GM18867 (cell line): ENCODE measurements at regions not wholly inside any gene's neighbourhood (a gene's known extent, or its start where the extent isn't known, plus 50 kb on each side); places are given as distances from the start of the nearest gene placed in this dataset.

ENCODE experiments used
- ATAC-seq: cut with Tn5 transposase; IDR thresholded peaks from one replicate; pipeline ENCODE4 v1.9.1; 2021; ENCODE audit warnings: mild to moderate bottlenecking, moderate library complexity; ENCODE audit not compliant: unreplicated experiment

DNA sequence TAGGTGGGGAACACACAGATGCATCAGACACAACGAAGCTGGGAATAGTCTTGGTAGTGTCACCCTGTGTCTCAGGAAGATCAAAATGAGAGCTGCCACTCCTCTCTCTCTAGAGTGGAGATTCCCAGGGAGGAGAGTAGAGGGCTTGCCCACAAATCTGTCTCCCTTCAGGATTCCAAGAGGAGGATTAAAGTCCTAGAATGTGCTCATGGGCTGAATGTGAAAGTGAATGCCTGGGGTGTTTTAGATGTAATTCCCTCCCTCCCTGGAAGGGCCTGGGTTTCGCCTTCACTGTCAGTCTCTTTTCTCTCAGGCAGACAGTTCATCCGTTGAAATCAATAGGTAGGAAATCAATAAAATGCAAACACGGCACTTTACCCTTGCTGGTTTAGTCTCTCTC is 282.6 kb upstream of the PPARGC1A start:
- no peak for ATAC-seq

DNA sequence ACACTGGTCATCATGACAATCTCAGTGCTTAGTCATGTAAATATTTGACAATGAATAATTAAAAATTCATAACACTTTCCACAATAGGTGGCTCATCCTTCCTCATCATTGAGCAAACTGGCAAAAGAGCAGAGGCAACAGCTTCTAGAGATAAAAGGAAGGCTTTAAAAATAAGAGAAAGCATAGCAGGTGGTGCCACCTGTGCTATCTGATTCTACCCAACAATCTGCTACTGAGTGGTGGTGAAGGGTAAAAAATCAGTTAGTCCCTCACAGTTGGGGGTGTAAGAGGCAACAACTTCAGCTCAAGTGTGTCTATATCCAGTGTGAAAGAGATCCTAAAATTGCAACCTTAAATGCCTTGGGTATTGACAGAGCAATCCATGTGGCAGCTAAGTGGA is 280.1 kb upstream of the PPARGC1A start:
- ATAC-seq: no peak

DNA sequence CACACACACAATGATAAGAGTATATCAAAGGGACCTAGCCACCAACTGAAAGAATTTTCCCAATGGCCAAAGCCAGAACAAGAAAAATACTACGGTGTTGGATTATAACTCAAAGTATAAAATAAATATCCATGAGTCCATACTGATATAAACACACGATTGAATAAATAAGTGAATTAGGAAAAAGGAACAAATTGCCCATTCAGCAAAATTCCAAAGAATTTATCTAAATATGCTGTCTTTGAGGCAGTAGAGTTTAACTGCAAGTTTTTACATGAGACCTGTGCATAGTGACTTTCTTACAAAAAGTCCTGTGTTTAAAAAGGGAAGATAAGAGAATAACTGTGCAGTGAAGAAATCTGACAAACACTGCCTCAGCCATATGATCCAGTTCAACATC is 278.8 kb upstream of the PPARGC1A start:
- ATAC-seq: no peak

DNA sequence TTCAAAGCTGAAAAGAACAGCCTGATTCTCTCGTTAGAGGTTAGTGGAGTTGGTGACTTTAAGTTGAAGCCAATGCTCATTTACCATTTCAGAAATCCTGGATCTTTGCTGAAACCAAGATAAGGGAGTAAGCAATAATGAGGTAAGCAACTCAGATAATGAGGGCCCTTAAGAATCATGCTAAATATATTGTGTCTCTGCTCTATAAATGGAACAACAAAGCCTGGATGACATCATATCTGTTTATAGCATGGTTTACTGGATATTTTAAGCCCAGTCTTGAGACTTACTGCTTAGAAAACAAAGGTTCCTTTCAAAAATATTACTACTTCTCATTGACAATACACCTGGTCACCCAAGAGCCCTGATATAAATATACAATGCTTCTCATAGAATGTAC is 276.7 kb upstream of the PPARGC1A start:
- ATAC-seq: no peak

DNA sequence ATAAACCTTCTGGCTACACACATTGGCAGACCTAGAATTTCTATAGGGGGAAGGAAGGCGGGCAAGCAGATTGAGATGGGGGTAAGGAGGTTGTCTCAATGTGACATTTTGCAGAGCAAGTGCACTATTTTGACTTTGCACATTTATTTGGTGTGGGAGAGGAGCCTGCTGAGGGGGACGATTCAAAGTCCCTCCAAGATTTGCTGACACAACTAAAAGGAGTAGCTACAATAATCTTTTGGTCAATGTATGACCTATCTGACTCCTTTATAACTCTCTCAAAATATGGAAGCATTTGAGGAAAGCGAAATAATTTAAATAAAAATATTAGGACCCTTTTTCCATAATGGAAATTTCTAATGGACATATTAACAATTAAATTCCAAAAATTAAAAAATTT is 274.9 kb upstream of the PPARGC1A start:
- ATAC-seq: no peak

DNA sequence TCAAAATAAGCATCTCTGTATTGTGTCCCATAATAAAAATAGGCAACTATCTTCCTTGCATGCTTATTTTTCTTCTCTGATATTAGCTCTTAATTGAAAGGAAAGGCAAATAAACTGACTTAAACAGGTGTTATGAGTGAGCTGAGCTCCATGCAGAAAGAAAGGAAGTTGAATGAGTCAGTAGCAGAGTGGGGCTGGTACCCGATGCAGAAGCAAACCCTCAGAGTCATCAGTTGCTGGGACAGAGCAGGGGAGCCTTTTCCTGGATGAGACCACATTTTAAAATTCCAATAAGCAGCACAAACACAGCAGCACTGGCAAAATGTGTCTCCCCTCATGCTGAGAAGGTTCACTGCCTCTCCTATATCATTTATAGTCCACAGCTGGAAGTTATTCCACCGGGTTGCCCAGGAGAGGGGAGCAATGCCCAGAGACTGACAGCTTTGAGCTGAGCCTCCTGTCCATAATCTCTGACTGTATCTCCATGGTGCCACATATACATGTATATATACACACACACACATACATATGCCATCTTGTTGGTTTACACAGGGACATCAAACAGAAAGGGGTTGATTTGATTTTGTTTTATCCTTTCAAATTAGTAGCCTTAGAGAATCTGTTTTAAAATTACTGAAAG is 274.3 kb upstream of the PPARGC1A start:
- ATAC-seq: no peak

DNA sequence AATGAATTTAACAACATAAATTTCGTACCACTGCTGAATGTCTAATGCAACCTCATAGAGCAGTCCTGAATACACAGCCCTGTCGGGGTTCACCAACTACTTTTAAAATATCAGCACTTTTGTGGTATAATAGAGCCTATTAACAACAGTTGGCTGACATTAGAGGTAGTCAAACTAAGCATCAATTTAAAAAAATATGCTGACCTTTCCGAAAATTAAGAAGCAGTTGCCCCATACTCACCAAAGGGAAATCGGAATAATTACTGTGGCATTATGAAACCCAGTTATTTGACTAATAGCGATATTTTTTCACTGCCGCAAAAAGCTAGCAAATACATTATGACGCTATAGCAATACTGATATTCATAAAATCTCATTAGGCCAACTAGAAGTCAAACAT is 273.5 kb upstream of the PPARGC1A start:
- no peak for ATAC-seq

DNA sequence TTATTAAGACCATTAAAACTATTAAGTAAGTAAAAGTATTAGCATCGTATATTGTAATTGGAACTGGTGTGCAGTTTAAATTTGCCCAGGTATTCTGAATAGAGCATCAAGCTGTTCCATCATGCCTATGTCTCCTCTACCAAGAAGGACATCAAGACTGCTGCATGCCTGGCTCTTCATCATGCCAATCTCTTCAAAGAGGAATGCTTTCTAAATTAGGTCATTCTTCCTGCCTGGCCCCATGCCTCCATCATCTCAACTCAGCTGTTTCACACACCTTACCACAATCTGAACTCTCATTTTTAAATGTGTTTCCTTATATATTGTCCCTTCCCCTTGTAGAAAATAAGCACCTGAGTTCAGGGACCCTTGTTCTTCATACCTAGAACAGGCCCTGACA is 270.5 kb upstream of the PPARGC1A start:
- no peak for ATAC-seq

DNA sequence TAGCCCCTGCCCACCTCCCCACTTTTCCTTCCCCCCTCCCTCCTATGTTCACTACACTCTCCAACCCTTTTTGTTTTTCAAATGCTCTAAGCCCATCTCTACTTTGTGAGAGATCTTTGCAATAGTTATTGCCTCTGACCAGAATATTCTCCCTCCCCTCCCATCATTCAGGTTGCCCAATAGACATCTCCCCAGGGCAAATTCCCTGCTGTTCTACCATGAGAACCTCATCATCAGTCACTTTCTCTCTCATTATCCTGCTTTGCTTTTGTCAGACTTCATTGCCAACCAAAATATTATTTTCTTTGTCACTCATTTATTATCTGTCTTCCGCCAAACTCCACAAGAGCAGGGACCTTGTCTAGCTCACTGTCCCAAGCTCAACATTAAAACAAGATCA is 268.2 kb upstream of the PPARGC1A start:
- no peak for ATAC-seq

DNA sequence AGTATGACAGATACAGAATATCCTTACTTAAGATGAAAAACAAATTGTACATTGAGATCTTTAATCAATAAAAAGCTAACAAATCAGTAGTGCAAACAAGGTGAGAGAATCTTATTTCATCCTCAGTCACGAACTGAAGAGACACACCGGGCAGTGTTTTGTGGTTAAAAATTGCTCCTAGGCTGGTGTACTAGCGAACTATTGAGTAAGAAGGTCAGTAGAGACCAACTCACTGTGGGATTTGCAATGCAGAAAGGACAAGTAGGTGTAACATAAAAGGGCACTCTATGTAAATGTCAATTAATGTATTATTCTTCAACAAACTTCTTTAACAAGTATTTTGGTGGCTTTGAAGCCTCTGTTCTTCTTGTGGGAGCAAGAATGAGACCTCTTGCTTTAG is 260.2 kb upstream of the PPARGC1A start:
- no peak for ATAC-seq

DNA sequence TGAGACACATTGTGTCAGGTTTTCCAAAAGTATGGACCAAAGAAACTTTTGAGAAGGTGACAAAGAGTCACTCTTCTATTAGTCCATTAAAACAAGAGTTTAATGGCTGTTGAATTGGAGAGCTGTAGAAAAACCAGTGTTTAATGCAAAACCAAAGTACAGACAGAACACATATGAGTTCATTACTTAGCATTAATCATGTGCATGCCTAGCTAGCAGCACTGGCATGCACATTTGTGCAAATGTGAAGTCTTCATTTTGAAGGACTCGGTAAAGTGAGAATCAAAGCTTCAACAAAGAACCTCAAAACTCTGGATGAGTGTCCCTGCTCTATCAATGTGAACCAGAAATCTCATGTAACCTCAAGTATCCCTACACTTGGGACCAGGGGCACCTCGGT is 256.3 kb upstream of the PPARGC1A start:
- no peak for ATAC-seq

DNA sequence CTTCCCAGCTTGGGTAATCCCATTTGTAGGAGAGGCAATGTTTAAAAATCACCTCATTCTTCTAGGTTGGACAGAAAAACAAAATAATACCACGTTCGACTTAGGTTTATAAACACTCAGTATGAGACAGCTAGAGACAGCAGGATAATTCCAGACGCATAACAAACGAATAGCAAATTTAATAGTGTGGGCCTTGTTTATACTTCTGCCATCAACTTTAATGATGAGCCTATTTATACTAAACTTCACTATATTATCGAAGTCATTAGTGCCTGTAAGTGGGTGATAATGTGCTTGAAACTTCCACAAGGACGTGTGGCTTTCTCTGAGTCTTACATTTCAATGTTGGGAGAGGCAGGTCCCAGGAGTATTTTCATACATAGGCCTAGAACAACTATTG is 255.7 kb upstream of the PPARGC1A start:
- ATAC-seq: no peak

DNA sequence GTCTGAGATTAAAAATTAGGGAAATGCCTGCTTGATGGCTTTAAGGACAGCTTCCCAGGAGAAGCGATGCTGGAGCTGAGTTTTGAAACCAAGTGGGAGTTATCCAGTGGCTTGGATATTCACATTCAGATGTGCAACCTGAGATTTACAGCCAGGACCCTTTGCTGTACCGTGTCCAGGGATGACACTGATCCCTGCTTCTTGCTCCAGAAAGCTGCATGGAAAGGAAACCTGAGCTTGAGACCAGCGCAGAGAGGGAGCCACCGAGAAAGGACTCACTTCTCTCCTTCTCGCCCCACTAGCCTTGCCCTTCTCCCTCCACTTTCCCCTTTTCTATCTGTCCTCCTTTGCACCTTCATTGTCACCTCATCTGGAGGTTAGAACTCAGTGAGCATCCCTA is 254.5 kb upstream of the PPARGC1A start:
- no peak for ATAC-seq

DNA sequence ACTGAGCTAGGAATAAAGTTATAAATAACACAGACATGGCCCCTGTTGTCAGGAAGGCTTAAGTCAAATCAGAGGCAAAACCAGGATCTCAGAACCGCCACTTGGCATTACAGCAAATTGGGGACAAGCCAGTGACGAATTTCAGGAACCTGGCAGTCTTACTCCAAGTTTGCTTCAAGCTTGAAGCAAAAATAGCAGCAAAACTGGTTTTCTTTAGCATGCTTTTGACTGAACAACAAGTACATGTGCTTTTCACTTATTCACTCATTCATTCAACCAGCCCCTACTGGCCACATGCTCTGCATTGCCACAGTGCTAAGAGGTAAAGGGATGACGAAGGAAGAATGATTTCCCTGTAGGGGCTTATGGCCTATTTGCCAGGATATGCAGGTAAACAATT is 253.9 kb upstream of the PPARGC1A start:
- ATAC-seq: no peak

DNA sequence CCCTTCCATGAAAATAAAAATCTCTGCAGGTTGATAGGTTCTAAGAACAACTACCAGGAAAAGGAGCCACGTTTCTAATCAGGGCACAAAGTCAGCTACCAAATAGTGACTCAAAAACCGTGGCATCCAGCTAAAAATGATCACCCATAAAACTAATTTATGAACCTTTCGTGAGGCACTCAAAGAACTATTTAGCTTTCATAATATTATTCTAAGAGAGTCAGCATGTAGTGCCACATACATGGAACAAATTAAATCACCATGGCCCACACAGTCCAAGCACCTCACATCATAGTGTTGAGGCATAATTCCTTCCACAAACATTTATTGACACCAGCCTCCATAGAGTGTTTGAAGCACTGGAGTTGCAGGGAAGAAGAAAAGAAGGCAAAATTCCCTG is 252.0 kb upstream of the PPARGC1A start:
- no peak for ATAC-seq

DNA sequence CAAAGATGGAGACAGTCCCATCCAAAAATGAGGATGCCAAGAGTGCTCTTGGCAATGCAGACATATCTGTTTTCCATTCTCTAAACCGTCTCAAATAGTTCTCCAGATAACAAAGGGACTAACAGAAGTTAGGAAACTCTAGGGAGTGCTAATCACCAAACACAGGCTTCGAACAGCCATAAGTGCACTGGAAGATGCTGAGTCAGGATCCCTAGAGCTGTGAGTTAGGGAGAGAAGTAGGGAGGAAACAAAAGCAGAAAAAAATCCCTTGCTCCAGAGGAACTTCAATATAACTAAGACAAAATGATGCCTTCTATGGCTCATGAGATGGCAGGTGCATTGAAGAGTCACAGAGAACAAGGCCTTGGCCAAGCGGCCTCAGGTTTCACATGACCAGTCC is 251.0 kb upstream of the PPARGC1A start:
- ATAC-seq: no peak

DNA sequence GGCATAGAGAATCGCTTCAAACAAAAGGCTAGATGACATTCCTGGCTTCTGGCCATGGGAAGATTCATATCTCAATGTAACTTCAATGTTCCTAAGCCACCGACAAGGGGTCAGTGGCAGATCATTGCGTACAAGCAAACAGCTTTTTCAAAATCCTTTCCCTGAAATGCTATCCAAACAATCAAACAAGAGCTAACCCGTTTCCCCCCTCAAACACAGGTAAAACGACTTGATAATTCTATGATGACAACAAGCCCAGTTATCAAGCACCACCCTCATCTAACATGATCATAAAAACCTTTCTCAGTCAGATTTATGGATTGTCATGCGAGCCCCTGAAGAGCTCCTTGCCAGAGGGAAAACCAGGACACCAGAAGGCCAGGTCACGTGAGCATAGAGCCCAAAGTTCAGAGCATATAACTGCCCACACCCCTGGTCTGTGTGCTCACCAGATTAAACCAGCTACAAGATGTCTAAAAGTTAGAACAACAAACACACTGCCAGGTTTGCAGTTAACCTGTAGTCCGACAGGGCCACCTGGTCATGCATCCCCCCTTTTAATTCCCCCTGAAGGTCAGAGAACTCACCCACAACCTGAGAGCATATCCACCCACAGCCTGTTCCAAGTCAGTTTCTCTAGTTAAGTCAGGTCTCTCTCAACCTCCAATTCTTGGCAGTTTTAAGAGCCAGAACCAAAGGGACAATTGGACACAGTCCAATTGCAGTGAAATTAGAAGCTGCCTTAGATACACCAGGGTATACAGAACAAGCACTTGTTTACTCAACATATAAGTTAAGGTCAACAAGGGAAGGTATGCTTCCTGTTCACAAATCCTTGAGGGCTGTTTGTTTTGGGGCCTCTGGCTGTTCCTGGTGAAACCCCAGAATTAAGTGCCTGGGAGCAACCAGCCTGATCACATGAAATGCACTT is 248.1 kb upstream of the PPARGC1A start:
- ATAC-seq: no peak

DNA sequence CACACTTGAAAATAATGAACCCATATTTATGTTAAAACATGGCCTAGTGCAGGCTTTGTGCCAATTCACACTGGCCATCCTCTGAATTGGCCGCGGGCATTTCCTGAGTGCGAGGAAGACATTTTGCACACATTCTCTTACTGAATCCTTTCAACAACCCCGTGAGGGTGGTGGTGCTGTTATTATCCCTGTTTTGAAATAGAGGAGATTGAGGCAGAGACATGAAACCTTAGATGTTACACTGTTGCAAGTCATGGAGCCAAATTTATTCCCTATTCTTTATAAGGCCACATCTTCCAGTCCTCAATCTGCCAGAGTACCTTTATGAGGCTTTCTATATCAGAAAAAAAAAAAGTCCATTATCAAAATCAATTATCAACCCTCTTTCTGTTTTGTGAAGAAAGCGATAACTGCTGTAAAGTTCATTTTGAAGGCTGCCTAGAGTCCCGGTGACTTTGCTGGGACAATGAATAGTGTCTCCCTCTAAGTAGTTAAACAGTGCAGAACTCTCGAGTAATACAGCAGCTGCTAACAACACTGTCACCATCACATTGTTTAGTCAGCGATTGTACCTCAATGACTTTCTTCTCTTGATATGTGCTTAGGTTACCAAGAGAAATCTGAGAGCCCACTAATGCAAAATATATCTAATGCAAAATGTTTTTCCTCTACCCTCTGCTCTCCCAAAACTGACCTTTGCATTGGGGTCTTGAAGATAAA is 242.3 kb upstream of the PPARGC1A start:
- no peak for ATAC-seq

DNA sequence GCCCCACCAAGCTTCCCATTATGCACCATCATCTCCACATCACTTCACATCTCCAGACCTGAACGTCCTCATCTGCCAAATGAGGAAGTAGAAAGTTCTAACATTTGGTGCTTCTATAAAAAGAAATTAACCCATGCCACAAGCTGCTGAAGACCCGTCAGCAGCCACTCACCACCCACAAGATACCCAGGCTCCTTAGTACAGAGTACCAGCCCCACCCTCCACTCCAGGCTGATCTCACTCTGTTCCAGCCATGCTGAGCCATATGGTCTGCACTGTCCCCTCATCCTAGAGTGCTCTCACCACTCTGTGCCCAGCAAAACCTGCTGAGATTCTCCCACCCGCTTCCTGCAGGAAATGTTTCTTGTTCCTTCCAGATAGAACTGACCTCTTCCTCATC is 240.8 kb upstream of the PPARGC1A start:
- no peak for ATAC-seq

DNA sequence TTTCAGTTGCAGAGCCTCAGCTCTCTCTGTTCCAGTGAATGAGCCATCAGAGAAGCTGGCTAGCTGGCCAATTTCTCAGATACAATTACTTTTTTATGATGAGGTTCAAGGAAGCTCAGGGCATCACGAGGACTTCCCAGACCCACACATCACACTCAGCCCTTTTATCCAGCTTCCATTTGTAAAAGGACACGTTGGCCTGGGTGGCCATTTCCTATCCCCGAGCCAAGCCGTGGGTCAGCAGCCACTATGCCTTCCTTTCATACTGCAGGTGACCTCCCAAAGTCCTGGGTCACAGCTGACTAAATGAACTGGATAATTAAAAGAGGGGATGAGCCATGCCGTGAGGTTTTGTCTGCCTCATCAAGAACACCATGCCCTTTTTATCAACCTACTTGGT is 236.9 kb upstream of the PPARGC1A start:
- ATAC-seq: no peak

DNA sequence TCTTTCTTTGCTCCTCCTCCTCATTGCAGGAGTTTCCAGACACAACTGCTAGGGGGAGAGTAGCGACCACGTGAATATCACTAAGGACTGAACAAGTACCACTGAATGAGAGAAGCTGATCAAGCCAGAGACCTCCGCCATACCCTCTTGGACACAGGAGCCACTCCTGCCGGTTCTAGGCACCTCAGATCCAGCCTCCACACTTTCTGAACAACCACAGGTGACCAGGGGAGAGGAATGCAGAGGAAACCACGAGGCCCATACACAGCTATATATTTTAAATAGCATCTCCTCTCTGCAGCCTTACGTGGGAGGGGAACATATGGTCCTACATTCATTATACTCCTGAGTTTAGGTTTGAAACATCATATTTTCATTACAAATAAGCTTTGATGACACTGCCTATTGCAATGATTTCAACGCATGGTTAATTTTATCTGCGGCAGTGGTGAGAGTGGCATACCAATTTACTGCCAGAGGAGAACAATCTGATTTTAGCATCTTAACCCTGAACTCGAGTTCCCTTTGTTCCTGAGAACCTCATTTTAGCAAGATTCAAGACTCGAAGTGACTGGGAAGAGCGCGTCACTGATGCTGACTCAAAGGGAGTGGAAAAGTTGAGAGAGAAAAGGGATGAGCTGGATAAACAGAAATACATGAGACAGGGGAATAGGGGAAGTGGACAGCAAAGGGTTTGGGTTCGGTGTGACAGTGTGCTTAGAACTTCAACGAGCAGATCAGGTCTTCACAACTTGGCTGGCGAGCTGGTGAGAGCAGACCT is 231.7 kb upstream of the PPARGC1A start:
- no peak for ATAC-seq
